ENCODE measurements at regions not wholly inside any gene's neighbourhood (a gene's known extent, or its start where the extent isn't known, plus 50 kb on each side); places are given as distances from the start of the nearest gene placed in this dataset.
"Not testable (repeated sequence)": the region's sequence is repeated elsewhere in the genome, so short reads cannot be mapped to it uniquely, and the experiment has no call there.

- TF ChIP-seq SNAI2 (CRISPR knock-in tag; IDR thresholded peaks at IDR 0.05) = no peak
- TF ChIP-seq, protein P1, sequence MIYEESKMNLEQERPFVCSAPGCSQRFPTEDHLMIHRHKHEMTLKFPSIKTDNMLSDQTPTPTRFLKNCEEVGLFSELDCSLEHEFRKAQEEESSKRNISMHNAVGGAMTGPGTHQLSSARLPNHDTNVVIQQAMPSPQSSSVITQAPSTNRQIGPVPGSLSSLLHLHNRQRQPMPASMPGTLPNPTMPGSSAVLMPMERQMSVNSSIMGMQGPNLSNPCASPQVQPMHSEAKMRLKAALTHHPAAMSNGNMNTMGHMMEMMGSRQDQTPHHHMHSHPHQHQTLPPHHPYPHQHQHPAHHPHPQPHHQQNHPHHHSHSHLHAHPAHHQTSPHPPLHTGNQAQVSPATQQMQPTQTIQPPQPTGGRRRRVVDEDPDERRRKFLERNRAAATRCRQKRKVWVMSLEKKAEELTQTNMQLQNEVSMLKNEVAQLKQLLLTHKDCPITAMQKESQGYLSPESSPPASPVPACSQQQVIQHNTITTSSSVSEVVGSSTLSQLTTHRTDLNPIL (CRISPR knock-in tag; IDR thresholded peaks at IDR 0.05; ENCODE audit: low read depth) = no peak
- TF ChIP-seq PATZ1 (CRISPR knock-in tag; IDR thresholded peaks at IDR 0.05; ENCODE audit: borderline replicate concordance) = no peak
- TF ChIP-seq ISL1 (CRISPR knock-in tag; IDR thresholded peaks at IDR 0.05) = no peak
- TF ChIP-seq CSDC2 (CRISPR knock-in tag; IDR thresholded peaks at IDR 0.05) = no peak
- no peak for TF ChIP-seq ZNF8 (CRISPR knock-in tag; IDR thresholded peaks at IDR 0.05)
- no peak for TF ChIP-seq ZNF70 (CRISPR knock-in tag; IDR thresholded peaks at IDR 0.05)
- TF ChIP-seq ZC3H10 (CRISPR knock-in tag; IDR thresholded peaks at IDR 0.05) = no peak
- ATAC-seq = no peak
These were observed 227.9 kb upstream of the CHD1 start for GRCh38 chr5:99156688-99157087.

DNA sequence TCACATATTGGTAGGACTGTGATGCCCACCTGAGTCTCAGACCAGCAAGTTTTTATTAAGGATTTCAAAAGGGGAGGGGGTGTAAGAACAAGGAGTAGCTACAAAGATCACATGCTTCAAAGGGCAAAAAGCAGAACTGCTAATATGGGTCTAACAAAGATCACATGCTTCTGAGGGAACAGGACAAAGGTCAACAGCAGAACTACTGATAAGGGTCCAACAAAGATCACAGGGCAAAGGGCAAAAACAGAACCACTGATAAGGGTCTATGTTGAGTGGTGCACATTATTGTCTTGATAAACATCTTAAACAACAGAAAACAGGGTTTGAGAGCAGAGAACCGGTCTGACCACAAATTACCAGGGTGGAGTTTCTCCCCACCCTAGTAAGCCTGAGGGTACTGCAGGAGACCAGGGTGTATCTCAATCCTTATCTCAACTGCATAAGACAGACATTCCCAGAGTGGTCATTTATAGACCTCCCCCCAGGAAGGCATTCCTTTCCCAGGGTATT lies 214.5 kb upstream of the CHD1 start:
- ATAC-seq = not testable (repeated sequence)

DNA sequence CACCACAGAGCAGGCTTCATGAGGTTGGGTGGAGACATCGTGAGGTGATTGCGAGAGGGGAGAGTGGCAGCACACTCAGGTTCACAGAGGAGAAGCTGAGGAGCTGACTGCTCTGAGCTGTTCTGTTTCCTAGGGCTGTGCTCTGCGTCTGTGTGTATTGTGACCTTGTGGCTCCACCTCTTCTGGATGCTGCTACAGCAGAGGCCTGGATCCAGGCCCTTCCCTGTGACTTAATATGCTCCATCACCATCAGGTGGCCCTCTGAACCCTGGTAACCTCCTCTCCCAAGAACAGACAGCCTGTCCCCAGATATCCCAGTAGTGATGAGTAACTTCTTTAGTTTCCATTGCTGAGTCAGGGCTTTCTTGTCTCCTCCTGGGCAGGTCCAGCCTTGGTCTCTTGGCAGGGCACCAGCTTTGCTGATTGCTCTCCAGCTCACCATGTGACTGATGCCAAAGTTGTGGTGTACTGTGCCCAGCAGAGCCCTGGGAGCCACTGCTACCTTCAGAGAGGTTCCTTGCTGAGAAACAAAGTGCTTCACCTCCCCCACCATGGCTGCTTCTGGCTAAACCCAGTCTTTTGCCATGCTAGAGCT lies 212.8 kb upstream of the CHD1 start:
- ATAC-seq = no peak; the same call in 2 of the 3 replicates
- no peak for TF ChIP-seq RARB (CRISPR knock-in tag; IDR thresholded peaks at IDR 0.05)
- TF ChIP-seq TOX (CRISPR knock-in tag; IDR thresholded peaks at IDR 0.05; ENCODE audit: borderline replicate concordance) = no peak
- TF ChIP-seq, protein P2, sequence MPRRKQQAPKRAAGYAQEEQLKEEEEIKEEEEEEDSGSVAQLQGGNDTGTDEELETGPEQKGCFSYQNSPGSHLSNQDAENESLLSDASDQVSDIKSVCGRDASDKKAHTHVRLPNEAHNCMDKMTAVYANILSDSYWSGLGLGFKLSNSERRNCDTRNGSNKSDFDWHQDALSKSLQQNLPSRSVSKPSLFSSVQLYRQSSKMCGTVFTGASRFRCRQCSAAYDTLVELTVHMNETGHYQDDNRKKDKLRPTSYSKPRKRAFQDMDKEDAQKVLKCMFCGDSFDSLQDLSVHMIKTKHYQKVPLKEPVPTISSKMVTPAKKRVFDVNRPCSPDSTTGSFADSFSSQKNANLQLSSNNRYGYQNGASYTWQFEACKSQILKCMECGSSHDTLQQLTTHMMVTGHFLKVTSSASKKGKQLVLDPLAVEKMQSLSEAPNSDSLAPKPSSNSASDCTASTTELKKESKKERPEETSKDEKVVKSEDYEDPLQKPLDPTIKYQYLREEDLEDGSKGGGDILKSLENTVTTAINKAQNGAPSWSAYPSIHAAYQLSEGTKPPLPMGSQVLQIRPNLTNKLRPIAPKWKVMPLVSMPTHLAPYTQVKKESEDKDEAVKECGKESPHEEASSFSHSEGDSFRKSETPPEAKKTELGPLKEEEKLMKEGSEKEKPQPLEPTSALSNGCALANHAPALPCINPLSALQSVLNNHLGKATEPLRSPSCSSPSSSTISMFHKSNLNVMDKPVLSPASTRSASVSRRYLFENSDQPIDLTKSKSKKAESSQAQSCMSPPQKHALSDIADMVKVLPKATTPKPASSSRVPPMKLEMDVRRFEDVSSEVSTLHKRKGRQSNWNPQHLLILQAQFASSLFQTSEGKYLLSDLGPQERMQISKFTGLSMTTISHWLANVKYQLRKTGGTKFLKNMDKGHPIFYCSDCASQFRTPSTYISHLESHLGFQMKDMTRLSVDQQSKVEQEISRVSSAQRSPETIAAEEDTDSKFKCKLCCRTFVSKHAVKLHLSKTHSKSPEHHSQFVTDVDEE (CRISPR knock-in tag; IDR thresholded peaks at IDR 0.05) = no peak
- no peak for TF ChIP-seq PATZ1 (CRISPR knock-in tag; IDR thresholded peaks at IDR 0.05; ENCODE audit: borderline replicate concordance)
- no peak for TF ChIP-seq ZNF70 (CRISPR knock-in tag; IDR thresholded peaks at IDR 0.05)
- no peak for TF ChIP-seq ESRRG (CRISPR knock-in tag; IDR thresholded peaks at IDR 0.05)
- TF ChIP-seq ZFP30 (CRISPR knock-in tag; IDR thresholded peaks at IDR 0.05) = no peak
- no peak for TF ChIP-seq OSR1 (CRISPR knock-in tag; IDR thresholded peaks at IDR 0.05)
- no peak for TF ChIP-seq BACH2 (CRISPR knock-in tag; IDR thresholded peaks at IDR 0.05; ENCODE audit: borderline replicate concordance)

GRCh38 chr5:99138911-99139310 lies 210.1 kb upstream of the CHD1 start:
- ATAC-seq = no peak
- TF ChIP-seq ZNF8 (CRISPR knock-in tag; IDR thresholded peaks at IDR 0.05) (no peak), ZFP30 (CRISPR knock-in tag; IDR thresholded peaks at IDR 0.05) (no peak), SNAI2 (CRISPR knock-in tag; IDR thresholded peaks at IDR 0.05) (no peak), GLIS3 (CRISPR knock-in tag; IDR thresholded peaks at IDR 0.05) (no peak), ARNTL (CRISPR knock-in tag; IDR thresholded peaks at IDR 0.05; ENCODE audit: borderline replicate concordance, low read depth) (no peak), TCF4 (CRISPR knock-in tag; IDR thresholded peaks at IDR 0.05; ENCODE audit: borderline replicate concordance) (no peak), ZFP3 (CRISPR knock-in tag; IDR thresholded peaks at IDR 0.05) (no peak), RARB (CRISPR knock-in tag; IDR thresholded peaks at IDR 0.05) (no peak)
- TF ChIP-seq, protein P1 (CRISPR knock-in tag; IDR thresholded peaks at IDR 0.05; ENCODE audit: low read depth) = no peak

Measured in SK-N-SH treated with all-trans-retinoic acid at 6 μM for 48 hours (cell line).